Myocyte (in vitro differentiated cells): ENCODE measurements at regions not wholly inside any gene's neighbourhood (a gene's known extent, or its start where the extent isn't known, plus 50 kb on each side); places are given as distances from the start of the nearest gene placed in this dataset.

Source experiments
- DNase-seq: peaks from one replicate; pipeline ENCODE4 v3.0.0-alpha.2; 2012; ENCODE audit warnings: low read depth

GRCh38 chr6:92827104-92827503, 592.3 kb downstream of the EPHA7 start:
- DNase-seq, result no peak

- peak; percentile 1 for DNase-seq
Measured at GRCh38 chr6:92826633-92827032, 592.7 kb downstream of the EPHA7 start.

GRCh38 chr6:92822222-92822621, 597.1 kb downstream of the EPHA7 start:
- no peak for DNase-seq

GRCh38 chr6:92820601-92821000, 598.8 kb downstream of the EPHA7 start:
- DNase-seq, result no peak

GRCh38 chr6:92810913-92811312, 608.4 kb downstream of the EPHA7 start:
- DNase-seq, result peak; percentile 51

- DNase-seq, result no peak
Measured at GRCh38 chr6:92806254-92806653, 613.1 kb downstream of the EPHA7 start.

- DNase-seq, result no peak
Measured at GRCh38 chr6:92791403-92791802, 628.0 kb downstream of the EPHA7 start.

- peak; percentile 31 for DNase-seq
Measured at GRCh38 chr6:92790381-92790780, 629.0 kb downstream of the EPHA7 start.

GRCh38 chr6:92784235-92784634, 635.1 kb downstream of the EPHA7 start:
- no peak for DNase-seq

- peak; percentile 70 for DNase-seq
Measured at GRCh38 chr6:92779746-92780145, 639.6 kb downstream of the EPHA7 start.

GRCh38 chr6:92777146-92777740, 642.1 kb downstream of the EPHA7 start:
- peak; percentile 53 for DNase-seq

- no peak for DNase-seq
Measured at GRCh38 chr6:92770540-92770939, 648.8 kb downstream of the EPHA7 start.

GRCh38 chr6:92767101-92767500, 652.3 kb downstream of the EPHA7 start:
- DNase-seq, result no peak

GRCh38 chr6:92763680-92764079, 655.7 kb downstream of the EPHA7 start:
- DNase-seq, result no peak

GRCh38 chr6:92763274-92763584, 656.1 kb downstream of the EPHA7 start:
- DNase-seq, result no peak

GRCh38 chr6:92762443-92763273, 656.7 kb downstream of the EPHA7 start:
- DNase-seq, result no peak

GRCh38 chr6:92759178-92759577, 660.2 kb downstream of the EPHA7 start:
- DNase-seq, result no peak

GRCh38 chr6:92757925-92758324, 661.4 kb downstream of the EPHA7 start:
- DNase-seq, result peak; percentile 27

GRCh38 chr6:92756912-92757311, 662.4 kb downstream of the EPHA7 start:
- no peak for DNase-seq

- DNase-seq, result peak; percentile 66
Measured at GRCh38 chr6:92753956-92754355, 665.4 kb downstream of the EPHA7 start.

GRCh38 chr6:92752114-92752513, 667.2 kb downstream of the EPHA7 start:
- no peak for DNase-seq

GRCh38 chr6:92748131-92748530, 671.2 kb downstream of the EPHA7 start:
- no peak for DNase-seq

GRCh38 chr6:92737983-92738382, 681.4 kb downstream of the EPHA7 start:
- DNase-seq, result no peak
